Panc1 (cell line): ENCODE measurements at regions not wholly inside any gene's neighbourhood (a gene's known extent, or its start where the extent isn't known, plus 50 kb on each side); places are given as distances from the start of the nearest gene placed in this dataset.

Experiments
- ATAC-seq: fragments of 200-7000 bp; cut with Tn5 transposase; 2 replicates; pipeline ENCODE4 v1.9.1; 2020; ENCODE audit warnings: mild to moderate bottlenecking, moderate library complexity
- BruUV-seq: library from RNA; stranded (reverse); fragments of 400-500 nt; replicated peaks from 2 replicates; lab custom pipeline; 2021; lab: Mats Ljungman, UMichigan
- CTCF ChIA-PET: fragments of 300-600 bp; sonication (Branson Sonifier 250); formaldehyde crosslinking; loops from one replicate; lab custom pipeline; 2022; ENCODE audit warnings: antibody characterized with exemption; lab: Charles Lee
- POLR2A ChIA-PET: fragments of 300-600 bp; sonication (Branson Sonifier 250); formaldehyde crosslinking; loops from one replicate; lab custom pipeline; 2022; ENCODE audit warnings: antibody characterized with exemption; lab: Charles Lee
- DNase-seq: peaks from one replicate; pipeline ENCODE4 v3.0.0-alpha.2; 2010; ENCODE audit warnings: low read depth, low spot score
- H3K27ac ChIP-seq: 2 replicates; pipeline ENCODE4 v1.5.1; 2011; ENCODE audit warnings: mild to moderate bottlenecking, low read length, inconsistent platforms
- H3K27me3 ChIP-seq: fragments of 200-500 bp; sonication (Bioruptor generic); 2 replicates; pipeline ENCODE4 v1.6.0; 2014; ENCODE audit warnings: low read length, inconsistent platforms; ENCODE audit not compliant: control insufficient read depth, insufficient read depth
- H3K36me3 ChIP-seq: fragments of 200-500 bp; sonication (Bioruptor generic); 2 replicates; pipeline ENCODE4 v1.5.1; 2014; ENCODE audit warnings: inconsistent platforms, mild to moderate bottlenecking, low read length, moderate library complexity; ENCODE audit not compliant: control insufficient read depth, insufficient read depth
- H3K4me1 ChIP-seq: 2 replicates; pipeline ENCODE4 v1.5.1; 2011; ENCODE audit warnings: inconsistent platforms, mild to moderate bottlenecking, low read length, moderate library complexity; ENCODE audit not compliant: control insufficient read depth, insufficient read depth
- H3K4me3 ChIP-seq, 2 experiments: 2 replicates each; pipeline ENCODE4 v1.5.1; 2011 to 2012; ENCODE audit warnings: low read depth in 2 of 2, low read length in 2 of 2, mild to moderate bottlenecking in 2 of 2, inconsistent platforms in 1 of 2, moderate library complexity in 1 of 2
- H3K9me3 ChIP-seq: fragments of 200-500 bp; sonication (Bioruptor generic); 2 replicates; pipeline ENCODE4 v1.5.1; 2014; ENCODE audit warnings: low read depth, mild to moderate bottlenecking, inconsistent platforms, low read length, moderate library complexity; ENCODE audit not compliant: control insufficient read depth, insufficient read depth
- POLR2AphosphoS5 ChIP-seq: IDR thresholded peaks from 2 replicates; pipeline ENCODE4 v1.6.1; 2012; ENCODE audit warnings: mild to moderate bottlenecking, low read depth, low read length, moderate library complexity
- SIN3A ChIP-seq: IDR thresholded peaks from 2 replicates; pipeline ENCODE4 v1.6.1; 2012; ENCODE audit warnings: low read depth, mild to moderate bottlenecking, low read length, moderate library complexity, borderline replicate concordance; ENCODE audit not compliant: insufficient read depth
- TCF7L2 ChIP-seq: IDR thresholded peaks from 2 replicates; pipeline ENCODE4 v1.6.1; 2011; ENCODE audit warnings: mild to moderate bottlenecking, low read depth, low read length, inconsistent platforms
- in situ Hi-C: cut with HindIII; loops from 2 replicates; pipeline ENCODE4 v1.10.0; 2016; ENCODE audit warnings: low sequenced_read_pairs, low pct_unique_long_range_greater_than_20kb
- intact Hi-C: fragments of 100-400 bp; cut with micrococcal nuclease; formaldehyde crosslinking; loops from one replicate; pipeline ENCODE4 v1.10.0; 2022; ENCODE audit not compliant: unreplicated experiment
- TF ChIP-seq, protein P1 (sequence below): fragments of 450-650 bp; IDR thresholded peaks from 2 replicates; pipeline ENCODE4 v1.5.1; 2017; ENCODE audit warnings: mild to moderate bottlenecking
- TF ChIP-seq, protein P2 (sequence below), 2 experiments: IDR thresholded peaks; 2 replicates each; pipeline ENCODE4 v1.6.1; 2011 to 2012; ENCODE audit warnings: low read depth in 2 of 2, control low read depth in 1 of 2, low read length in 1 of 2, mild to moderate bottlenecking in 1 of 2, moderate library complexity in 1 of 2; ENCODE audit not compliant: insufficient read depth in 1 of 2

DNA sequence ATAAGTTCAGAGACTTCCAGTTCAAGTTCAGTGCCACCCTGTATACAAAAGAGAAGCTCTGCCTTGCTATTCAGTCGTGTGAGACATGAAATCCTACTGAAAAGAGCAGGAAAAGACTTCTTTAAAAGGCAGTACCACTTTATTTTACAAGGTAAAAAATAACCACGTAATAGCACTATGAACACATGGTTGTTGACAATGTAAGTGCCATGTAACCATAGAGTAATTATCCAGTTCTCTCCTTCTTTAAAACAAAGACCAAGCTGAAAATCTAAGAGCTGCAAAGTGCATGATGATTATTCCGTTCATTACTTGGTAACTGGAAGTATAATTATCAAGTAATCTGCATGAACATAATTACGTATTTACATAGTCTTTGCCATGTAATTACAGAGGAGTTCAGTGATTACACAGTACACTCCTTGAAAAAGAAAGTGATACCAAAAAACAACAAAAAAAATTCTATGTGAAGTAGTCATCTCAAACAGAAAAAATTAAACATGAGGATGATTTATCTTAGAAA is 288.7 kb downstream of the EFNB2 start:
- DNase-seq (no peak), ATAC-seq (no peak)
- no peaks in the 10 kb centered on the region for H3K36me3 ChIP-seq
- H3K27ac ChIP-seq, result no peak overlapping the region
- in situ Hi-C loops, result no loop called here
- no TSS peak for BruUV-seq
- H3K9me3 ChIP-seq, result no peaks in the 10 kb centered on the region
- intact Hi-C loops, result no loop called here
- H3K27me3 ChIP-seq, result no peaks in the 10 kb centered on the region
- H3K4me3 ChIP-seq, result no peak overlapping the region
- TF ChIP-seq SIN3A, result no peak
- TF ChIP-seq, protein P1, sequence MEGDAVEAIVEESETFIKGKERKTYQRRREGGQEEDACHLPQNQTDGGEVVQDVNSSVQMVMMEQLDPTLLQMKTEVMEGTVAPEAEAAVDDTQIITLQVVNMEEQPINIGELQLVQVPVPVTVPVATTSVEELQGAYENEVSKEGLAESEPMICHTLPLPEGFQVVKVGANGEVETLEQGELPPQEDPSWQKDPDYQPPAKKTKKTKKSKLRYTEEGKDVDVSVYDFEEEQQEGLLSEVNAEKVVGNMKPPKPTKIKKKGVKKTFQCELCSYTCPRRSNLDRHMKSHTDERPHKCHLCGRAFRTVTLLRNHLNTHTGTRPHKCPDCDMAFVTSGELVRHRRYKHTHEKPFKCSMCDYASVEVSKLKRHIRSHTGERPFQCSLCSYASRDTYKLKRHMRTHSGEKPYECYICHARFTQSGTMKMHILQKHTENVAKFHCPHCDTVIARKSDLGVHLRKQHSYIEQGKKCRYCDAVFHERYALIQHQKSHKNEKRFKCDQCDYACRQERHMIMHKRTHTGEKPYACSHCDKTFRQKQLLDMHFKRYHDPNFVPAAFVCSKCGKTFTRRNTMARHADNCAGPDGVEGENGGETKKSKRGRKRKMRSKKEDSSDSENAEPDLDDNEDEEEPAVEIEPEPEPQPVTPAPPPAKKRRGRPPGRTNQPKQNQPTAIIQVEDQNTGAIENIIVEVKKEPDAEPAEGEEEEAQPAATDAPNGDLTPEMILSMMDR, result no peak
- TF ChIP-seq, protein P2, sequence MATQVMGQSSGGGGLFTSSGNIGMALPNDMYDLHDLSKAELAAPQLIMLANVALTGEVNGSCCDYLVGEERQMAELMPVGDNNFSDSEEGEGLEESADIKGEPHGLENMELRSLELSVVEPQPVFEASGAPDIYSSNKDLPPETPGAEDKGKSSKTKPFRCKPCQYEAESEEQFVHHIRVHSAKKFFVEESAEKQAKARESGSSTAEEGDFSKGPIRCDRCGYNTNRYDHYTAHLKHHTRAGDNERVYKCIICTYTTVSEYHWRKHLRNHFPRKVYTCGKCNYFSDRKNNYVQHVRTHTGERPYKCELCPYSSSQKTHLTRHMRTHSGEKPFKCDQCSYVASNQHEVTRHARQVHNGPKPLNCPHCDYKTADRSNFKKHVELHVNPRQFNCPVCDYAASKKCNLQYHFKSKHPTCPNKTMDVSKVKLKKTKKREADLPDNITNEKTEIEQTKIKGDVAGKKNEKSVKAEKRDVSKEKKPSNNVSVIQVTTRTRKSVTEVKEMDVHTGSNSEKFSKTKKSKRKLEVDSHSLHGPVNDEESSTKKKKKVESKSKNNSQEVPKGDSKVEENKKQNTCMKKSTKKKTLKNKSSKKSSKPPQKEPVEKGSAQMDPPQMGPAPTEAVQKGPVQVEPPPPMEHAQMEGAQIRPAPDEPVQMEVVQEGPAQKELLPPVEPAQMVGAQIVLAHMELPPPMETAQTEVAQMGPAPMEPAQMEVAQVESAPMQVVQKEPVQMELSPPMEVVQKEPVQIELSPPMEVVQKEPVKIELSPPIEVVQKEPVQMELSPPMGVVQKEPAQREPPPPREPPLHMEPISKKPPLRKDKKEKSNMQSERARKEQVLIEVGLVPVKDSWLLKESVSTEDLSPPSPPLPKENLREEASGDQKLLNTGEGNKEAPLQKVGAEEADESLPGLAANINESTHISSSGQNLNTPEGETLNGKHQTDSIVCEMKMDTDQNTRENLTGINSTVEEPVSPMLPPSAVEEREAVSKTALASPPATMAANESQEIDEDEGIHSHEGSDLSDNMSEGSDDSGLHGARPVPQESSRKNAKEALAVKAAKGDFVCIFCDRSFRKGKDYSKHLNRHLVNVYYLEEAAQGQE (IDR thresholded peaks at IDR 0.05; ENCODE audit: insufficient read depth in 1 of 2, low read depth in 2 of 2, low read length in 1 of 2), result no peak
- no peak for TF ChIP-seq POLR2AphosphoS5
- no peak for TF ChIP-seq TCF7L2
- POLR2A ChIA-PET, result no interaction called here
- H3K4me1 ChIP-seq, result no peaks in the 10 kb centered on the region
- CTCF ChIA-PET, result interaction anchor here (0.6 kb wide), 1 partner anchor 10 kb away, joined by 3 read pairs; no protein-coding TSS in a partner anchor

DNA sequence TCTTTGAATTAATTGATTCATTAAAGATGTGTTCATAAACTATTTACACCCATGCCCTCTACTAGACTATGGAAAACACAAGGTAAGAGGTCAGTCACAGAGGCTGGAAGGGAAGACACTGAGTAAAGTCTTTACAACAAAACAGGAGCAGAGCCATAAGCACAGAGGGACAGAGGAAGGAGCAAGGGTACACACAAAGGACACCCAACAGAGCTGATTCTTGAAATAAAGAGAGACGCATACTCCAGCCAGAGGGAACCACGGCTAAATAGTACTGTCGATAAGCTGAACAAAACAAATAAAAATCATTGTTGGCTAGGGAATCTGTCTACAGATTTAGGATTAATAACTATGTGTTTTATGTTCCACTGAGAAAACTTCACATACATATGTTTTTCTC is 289.2 kb downstream of the EFNB2 start:
- Histone ChIP-seq H3K27ac (no peak overlapping the region), H3K4me1 (no peaks in the 10 kb centered on the region), H3K27me3 (no peaks in the 10 kb centered on the region), H3K9me3 (no peaks in the 10 kb centered on the region), H3K36me3 (no peaks in the 10 kb centered on the region), H3K4me3 (no peak overlapping the region)
- intact Hi-C loops, result no loop called here
- DNase-seq, result no peak
- no TSS peak for BruUV-seq
- in situ Hi-C loops, result no loop called here
- ChIA-PET CTCF (interaction anchor here (0.6 kb wide), 1 partner anchor 11 kb away, joined by 3 read pairs; no protein-coding TSS in a partner anchor), POLR2A (no interaction called here)
- TF ChIP-seq, protein P2 (IDR thresholded peaks at IDR 0.05; ENCODE audit: insufficient read depth in 1 of 2, low read depth in 2 of 2, low read length in 1 of 2), result no peak
- TF ChIP-seq, protein P1, result no peak
- TF ChIP-seq TCF7L2, result no peak
- no peak for TF ChIP-seq SIN3A
- no peak for TF ChIP-seq POLR2AphosphoS5
- no peak for ATAC-seq
